Loucy (cell line): ENCODE measurements at regions not wholly inside any gene's neighbourhood (a gene's known extent, or its start where the extent isn't known, plus 50 kb on each side); places are given as distances from the start of the nearest gene placed in this dataset.

ENCODE experiments used
- EZH2phosphoT487 ChIP-seq: fragments of 200-600 bp; IDR thresholded peaks from 2 replicates; pipeline ENCODE4 v1.6.1; 2018; ENCODE audit warnings: antibody characterized with exemption, mild to moderate bottlenecking, moderate library complexity, borderline replicate concordance
- TF ChIP-seq, protein P1 (sequence below): fragments of 200-600 bp; sonication (generic); conservative IDR thresholded peaks from 2 replicates; pipeline ENCODE4 v1.5.1; 2014; ENCODE audit warnings: mild to moderate bottlenecking, antibody characterized with exemption, low read length

GRCh38 chr15:97522347-97522746, 438.2 kb upstream of the ARRDC4 start:
- TF ChIP-seq, protein P1, sequence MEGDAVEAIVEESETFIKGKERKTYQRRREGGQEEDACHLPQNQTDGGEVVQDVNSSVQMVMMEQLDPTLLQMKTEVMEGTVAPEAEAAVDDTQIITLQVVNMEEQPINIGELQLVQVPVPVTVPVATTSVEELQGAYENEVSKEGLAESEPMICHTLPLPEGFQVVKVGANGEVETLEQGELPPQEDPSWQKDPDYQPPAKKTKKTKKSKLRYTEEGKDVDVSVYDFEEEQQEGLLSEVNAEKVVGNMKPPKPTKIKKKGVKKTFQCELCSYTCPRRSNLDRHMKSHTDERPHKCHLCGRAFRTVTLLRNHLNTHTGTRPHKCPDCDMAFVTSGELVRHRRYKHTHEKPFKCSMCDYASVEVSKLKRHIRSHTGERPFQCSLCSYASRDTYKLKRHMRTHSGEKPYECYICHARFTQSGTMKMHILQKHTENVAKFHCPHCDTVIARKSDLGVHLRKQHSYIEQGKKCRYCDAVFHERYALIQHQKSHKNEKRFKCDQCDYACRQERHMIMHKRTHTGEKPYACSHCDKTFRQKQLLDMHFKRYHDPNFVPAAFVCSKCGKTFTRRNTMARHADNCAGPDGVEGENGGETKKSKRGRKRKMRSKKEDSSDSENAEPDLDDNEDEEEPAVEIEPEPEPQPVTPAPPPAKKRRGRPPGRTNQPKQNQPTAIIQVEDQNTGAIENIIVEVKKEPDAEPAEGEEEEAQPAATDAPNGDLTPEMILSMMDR = no peak
- TF ChIP-seq EZH2phosphoT487 = no peak
